ENCODE measurements at regions not wholly inside any gene's neighbourhood (a gene's known extent, or its start where the extent isn't known, plus 50 kb on each side); places are given as distances from the start of the nearest gene placed in this dataset.

DNA sequence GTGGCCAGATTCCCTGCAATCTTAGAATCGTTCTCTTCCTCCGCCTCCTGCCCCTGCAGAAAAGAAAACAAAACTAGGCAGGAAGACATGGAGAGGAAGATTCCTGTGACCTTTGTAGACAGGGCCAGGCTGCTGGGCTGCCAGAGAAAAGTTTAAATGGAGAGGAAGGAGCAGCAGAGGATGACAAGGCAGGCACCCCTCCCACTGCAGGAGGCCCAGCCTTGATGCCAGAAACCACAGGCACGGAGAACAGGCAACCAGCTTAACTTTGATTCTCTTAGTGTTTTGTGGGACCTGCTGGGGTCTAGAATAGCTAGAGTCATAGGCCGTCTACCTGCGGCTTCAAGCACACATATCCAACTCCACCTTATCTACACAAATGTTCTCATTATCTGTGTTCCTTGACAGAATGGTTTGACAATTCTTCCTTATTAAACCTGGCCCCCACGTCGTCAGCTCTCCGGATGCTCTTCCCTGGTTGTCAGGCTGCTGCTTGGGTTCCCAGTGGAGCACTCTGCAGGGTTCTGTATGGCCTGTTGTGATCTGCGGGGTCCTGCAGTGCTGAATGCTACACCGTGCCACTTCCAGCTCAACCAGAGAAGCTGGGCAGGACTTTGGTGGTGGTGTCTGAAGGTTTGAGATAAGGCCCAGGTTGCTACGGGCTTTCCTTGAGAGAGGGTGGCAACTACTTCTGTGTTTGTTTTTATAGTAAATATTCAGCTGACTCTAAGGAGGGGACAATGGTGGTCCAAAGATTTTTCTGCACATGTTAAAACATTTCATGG, 609.5 kb downstream of the AACS start:
- Histone ChIP-seq H3F3A (replicated peaks; ENCODE audit: low read depth) (no peaks in the 10 kb centered on the region), H2AFZ (no peak overlapping the region), H4K20me1 (replicated peaks; ENCODE audit: insufficient read depth) (no peaks in the 10 kb centered on the region), H3K27me3 (ENCODE audit: insufficient read depth) (no peaks in the 10 kb centered on the region), H3K9me2 (ENCODE audit: insufficient read depth) (0 out of 2 replicates have a peak, but pooled peaks cover 8% of the 10 kb centered on the region), H3K36me3 (ENCODE audit: insufficient read depth) (no peaks in the 10 kb centered on the region), H3K4me2 (no peak overlapping the region), H3K27ac (ENCODE audit: low read depth) (no peak overlapping the region), H3K79me2 (replicated peaks; ENCODE audit: insufficient read depth) (no peaks in the 10 kb centered on the region), H3K4me1 (ENCODE audit: insufficient read depth) (no peaks in the 10 kb centered on the region), H3K4me3 (no peak overlapping the region)
- peaks cover 3% of the 10 kb centered on the region; the same call in 2 of the 3 replicates for H3K9me3 Mint-ChIP-seq
- no peak overlapping the region for H3K27ac Mint-ChIP-seq
- no peak overlapping the region for H3K4me3 Mint-ChIP-seq
- no peaks in the 10 kb centered on the region for H3K36me3 Mint-ChIP-seq (ENCODE audit: low read depth)
- ATAC-seq (no peak), DNase-seq (ENCODE audit: low spot score) (no peak)
- no peaks in the 10 kb centered on the region for H3K4me1 Mint-ChIP-seq
- TF ChIP-seq, protein P1, sequence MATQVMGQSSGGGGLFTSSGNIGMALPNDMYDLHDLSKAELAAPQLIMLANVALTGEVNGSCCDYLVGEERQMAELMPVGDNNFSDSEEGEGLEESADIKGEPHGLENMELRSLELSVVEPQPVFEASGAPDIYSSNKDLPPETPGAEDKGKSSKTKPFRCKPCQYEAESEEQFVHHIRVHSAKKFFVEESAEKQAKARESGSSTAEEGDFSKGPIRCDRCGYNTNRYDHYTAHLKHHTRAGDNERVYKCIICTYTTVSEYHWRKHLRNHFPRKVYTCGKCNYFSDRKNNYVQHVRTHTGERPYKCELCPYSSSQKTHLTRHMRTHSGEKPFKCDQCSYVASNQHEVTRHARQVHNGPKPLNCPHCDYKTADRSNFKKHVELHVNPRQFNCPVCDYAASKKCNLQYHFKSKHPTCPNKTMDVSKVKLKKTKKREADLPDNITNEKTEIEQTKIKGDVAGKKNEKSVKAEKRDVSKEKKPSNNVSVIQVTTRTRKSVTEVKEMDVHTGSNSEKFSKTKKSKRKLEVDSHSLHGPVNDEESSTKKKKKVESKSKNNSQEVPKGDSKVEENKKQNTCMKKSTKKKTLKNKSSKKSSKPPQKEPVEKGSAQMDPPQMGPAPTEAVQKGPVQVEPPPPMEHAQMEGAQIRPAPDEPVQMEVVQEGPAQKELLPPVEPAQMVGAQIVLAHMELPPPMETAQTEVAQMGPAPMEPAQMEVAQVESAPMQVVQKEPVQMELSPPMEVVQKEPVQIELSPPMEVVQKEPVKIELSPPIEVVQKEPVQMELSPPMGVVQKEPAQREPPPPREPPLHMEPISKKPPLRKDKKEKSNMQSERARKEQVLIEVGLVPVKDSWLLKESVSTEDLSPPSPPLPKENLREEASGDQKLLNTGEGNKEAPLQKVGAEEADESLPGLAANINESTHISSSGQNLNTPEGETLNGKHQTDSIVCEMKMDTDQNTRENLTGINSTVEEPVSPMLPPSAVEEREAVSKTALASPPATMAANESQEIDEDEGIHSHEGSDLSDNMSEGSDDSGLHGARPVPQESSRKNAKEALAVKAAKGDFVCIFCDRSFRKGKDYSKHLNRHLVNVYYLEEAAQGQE (IDR thresholded peaks at IDR 0.05; ENCODE audit: unreplicated experiment) = no peak
- TF ChIP-seq, protein P2, sequence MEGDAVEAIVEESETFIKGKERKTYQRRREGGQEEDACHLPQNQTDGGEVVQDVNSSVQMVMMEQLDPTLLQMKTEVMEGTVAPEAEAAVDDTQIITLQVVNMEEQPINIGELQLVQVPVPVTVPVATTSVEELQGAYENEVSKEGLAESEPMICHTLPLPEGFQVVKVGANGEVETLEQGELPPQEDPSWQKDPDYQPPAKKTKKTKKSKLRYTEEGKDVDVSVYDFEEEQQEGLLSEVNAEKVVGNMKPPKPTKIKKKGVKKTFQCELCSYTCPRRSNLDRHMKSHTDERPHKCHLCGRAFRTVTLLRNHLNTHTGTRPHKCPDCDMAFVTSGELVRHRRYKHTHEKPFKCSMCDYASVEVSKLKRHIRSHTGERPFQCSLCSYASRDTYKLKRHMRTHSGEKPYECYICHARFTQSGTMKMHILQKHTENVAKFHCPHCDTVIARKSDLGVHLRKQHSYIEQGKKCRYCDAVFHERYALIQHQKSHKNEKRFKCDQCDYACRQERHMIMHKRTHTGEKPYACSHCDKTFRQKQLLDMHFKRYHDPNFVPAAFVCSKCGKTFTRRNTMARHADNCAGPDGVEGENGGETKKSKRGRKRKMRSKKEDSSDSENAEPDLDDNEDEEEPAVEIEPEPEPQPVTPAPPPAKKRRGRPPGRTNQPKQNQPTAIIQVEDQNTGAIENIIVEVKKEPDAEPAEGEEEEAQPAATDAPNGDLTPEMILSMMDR (conservative IDR thresholded peaks at IDR 0.05; ENCODE audit: low read depth in 2 of 2) = no peak
- TF ChIP-seq ZNF114 (CRISPR knock-in tag; IDR thresholded peaks at IDR 0.05) = no peak
- H3K27me3 Mint-ChIP-seq (ENCODE audit: insufficient read depth, low read depth, poor library complexity) = no peaks in the 10 kb centered on the region

DNA sequence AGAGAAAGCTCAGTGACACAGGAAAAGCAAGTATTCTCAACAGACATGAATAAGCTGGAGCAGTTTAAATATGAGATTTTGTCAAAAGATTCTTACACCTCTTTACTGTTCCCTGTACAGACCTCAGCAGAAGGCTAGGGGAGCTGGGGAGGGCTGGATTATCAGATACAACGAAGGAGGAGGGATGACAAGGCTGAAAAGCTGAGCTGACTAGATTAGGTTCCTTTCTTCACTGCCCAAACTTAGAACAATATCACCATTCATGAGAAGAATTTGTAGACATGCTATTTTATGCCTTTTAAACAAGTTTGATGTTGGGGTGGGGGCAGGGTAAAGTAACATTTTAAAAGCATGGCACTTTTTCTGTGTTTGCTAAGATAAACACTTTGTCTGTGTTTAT, 611.1 kb downstream of the AACS start:
- no peak overlapping the region for H3K4me2 ChIP-seq
- peaks cover 3% of the 10 kb centered on the region; the same call in 2 of the 3 replicates for H3K9me3 Mint-ChIP-seq
- TF ChIP-seq, protein P3, sequence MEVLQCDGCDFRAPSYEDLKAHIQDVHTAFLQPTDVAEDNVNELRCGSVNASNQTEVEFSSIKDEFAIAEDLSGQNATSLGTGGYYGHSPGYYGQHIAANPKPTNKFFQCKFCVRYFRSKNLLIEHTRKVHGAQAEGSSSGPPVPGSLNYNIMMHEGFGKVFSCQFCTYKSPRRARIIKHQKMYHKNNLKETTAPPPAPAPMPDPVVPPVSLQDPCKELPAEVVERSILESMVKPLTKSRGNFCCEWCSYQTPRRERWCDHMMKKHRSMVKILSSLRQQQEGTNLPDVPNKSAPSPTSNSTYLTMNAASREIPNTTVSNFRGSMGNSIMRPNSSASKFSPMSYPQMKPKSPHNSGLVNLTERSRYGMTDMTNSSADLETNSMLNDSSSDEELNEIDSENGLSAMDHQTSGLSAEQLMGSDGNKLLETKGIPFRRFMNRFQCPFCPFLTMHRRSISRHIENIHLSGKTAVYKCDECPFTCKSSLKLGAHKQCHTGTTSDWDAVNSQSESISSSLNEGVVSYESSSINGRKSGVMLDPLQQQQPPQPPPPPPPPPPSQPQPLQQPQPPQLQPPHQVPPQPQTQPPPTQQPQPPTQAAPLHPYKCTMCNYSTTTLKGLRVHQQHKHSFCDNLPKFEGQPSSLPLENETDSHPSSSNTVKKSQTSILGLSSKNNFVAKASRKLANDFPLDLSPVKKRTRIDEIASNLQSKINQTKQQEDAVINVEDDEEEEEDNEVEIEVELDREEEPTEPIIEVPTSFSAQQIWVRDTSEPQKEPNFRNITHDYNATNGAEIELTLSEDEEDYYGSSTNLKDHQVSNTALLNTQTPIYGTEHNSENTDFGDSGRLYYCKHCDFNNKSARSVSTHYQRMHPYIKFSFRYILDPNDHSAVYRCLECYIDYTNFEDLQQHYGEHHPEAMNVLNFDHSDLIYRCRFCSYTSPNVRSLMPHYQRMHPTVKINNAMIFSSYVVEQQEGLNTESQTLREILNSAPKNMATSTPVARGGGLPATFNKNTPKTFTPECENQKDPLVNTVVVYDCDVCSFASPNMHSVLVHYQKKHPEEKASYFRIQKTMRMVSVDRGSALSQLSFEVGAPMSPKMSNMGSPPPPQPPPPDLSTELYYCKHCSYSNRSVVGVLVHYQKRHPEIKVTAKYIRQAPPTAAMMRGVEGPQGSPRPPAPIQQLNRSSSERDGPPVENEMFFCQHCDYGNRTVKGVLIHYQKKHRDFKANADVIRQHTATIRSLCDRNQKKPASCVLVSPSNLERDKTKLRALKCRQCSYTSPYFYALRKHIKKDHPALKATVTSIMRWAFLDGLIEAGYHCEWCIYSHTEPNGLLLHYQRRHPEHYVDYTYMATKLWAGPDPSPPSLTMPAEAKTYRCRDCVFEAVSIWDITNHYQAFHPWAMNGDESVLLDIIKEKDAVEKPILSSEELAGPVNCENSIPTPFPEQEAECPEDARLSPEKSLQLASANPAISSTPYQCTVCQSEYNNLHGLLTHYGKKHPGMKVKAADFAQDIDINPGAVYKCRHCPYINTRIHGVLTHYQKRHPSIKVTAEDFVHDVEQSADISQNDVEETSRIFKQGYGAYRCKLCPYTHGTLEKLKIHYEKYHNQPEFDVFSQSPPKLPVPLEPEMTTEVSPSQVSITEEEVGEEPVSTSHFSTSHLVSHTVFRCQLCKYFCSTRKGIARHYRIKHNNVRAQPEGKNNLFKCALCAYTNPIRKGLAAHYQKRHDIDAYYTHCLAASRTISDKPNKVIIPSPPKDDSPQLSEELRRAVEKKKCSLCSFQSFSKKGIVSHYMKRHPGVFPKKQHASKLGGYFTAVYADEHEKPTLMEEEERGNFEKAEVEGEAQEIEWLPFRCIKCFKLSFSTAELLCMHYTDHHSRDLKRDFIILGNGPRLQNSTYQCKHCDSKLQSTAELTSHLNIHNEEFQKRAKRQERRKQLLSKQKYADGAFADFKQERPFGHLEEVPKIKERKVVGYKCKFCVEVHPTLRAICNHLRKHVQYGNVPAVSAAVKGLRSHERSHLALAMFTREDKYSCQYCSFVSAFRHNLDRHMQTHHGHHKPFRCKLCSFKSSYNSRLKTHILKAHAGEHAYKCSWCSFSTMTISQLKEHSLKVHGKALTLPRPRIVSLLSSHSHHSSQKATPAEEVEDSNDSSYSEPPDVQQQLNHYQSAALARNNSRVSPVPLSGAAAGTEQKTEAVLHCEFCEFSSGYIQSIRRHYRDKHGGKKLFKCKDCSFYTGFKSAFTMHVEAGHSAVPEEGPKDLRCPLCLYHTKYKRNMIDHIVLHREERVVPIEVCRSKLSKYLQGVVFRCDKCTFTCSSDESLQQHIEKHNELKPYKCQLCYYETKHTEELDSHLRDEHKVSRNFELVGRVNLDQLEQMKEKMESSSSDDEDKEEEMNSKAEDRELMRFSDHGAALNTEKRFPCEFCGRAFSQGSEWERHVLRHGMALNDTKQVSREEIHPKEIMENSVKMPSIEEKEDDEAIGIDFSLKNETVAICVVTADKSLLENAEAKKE (CRISPR knock-in tag; IDR thresholded peaks at IDR 0.05) = no peak
- TF ChIP-seq ZNF114 (CRISPR knock-in tag; IDR thresholded peaks at IDR 0.05) (no peak), EZH2phosphoT487 (IDR thresholded peaks at IDR 0.05; ENCODE audit: unreplicated experiment) (no peak), JUNB (IDR thresholded peaks at IDR 0.05; ENCODE audit: unreplicated experiment) (no peak), NANOG (IDR thresholded peaks at IDR 0.05; ENCODE audit: borderline replicate concordance) (no peak), STAT1 (IDR thresholded peaks at IDR 0.05; ENCODE audit: unreplicated experiment) (no peak), ZNF331 (CRISPR knock-in tag; IDR thresholded peaks at IDR 0.05; ENCODE audit: low read depth) (no peak)

More for the DNA sequence above, 611.1 kb downstream of the AACS start:
- Histone ChIP-seq H4K20me1 (replicated peaks; ENCODE audit: insufficient read depth) (no peaks in the 10 kb centered on the region), H2AFZ (no peak overlapping the region), H3K36me3 (ENCODE audit: insufficient read depth) (no peaks in the 10 kb centered on the region), H3K9me2 (ENCODE audit: insufficient read depth) (0 out of 2 replicates have a peak, but pooled peaks cover 8% of the 10 kb centered on the region), H3K79me2 (replicated peaks; ENCODE audit: insufficient read depth) (no peaks in the 10 kb centered on the region), H3K27me3 (ENCODE audit: insufficient read depth) (no peaks in the 10 kb centered on the region), H3K4me1 (ENCODE audit: insufficient read depth) (no peaks in the 10 kb centered on the region), H3F3A (replicated peaks; ENCODE audit: low read depth) (no peaks in the 10 kb centered on the region), H3K27ac (ENCODE audit: low read depth) (no peak overlapping the region), H3K4me3 (no peak overlapping the region)
- ATAC-seq (no peak), DNase-seq (ENCODE audit: low spot score) (no peak)
- Mint-ChIP-seq H3K4me1 (no peaks in the 10 kb centered on the region), H3K27me3 (ENCODE audit: insufficient read depth, low read depth, poor library complexity) (no peaks in the 10 kb centered on the region), H3K4me3 (no peak overlapping the region), H3K36me3 (ENCODE audit: low read depth) (no peaks in the 10 kb centered on the region; the same call in 2 of the 3 replicates), H3K27ac (no peak overlapping the region)
